ENCODE measurements at regions not wholly inside any gene's neighbourhood (a gene's known extent, or its start where the extent isn't known, plus 50 kb on each side); places are given as distances from the start of the nearest gene placed in this dataset.

- H3K4me1 ChIP-seq (ENCODE audit: insufficient read depth, low read length): no peaks in the 10 kb centered on the region
- H3K27ac ChIP-seq (ENCODE audit: low read depth, low read length): no peak overlapping the region
- 83% methylated on average over 5 of the region's 5 CpGs for WGBS
- no peaks in the 10 kb centered on the region for H3K27me3 ChIP-seq (ENCODE audit: insufficient read depth, low read length)
- H3K9ac ChIP-seq (ENCODE audit: low read depth, low read length): no peak overlapping the region
- H3K36me3 ChIP-seq (ENCODE audit: insufficient read depth, low read length): no peaks in the 10 kb centered on the region
- no peaks in the 10 kb centered on the region for H3K9me3 ChIP-seq (ENCODE audit: insufficient read depth, low read depth, low read length)
- no peak overlapping the region for H3K4me3 ChIP-seq (ENCODE audit: low read length)
Observed at GRCh38 chr10:6746782-6747181, 166.7 kb upstream of the PRKCQ start.

GRCh38 chr10:6743291-6743849 is 163.3 kb upstream of the PRKCQ start:
- H3K4me1 ChIP-seq (ENCODE audit: insufficient read depth, low read length): peaks cover 6% of the 10 kb centered on the region
- H3K27me3 ChIP-seq (ENCODE audit: insufficient read depth, low read length): no peaks in the 10 kb centered on the region
- H3K27ac ChIP-seq (ENCODE audit: low read depth, low read length): no peak overlapping the region
- no peak overlapping the region for H3K9ac ChIP-seq (ENCODE audit: low read depth, low read length)
- H3K4me3 ChIP-seq (ENCODE audit: low read length): no peak overlapping the region
- no peaks in the 10 kb centered on the region for H3K9me3 ChIP-seq (ENCODE audit: insufficient read depth, low read depth, low read length)
- WGBS: 79% methylated on average over 3 of the region's 4 CpGs
- H3K36me3 ChIP-seq (ENCODE audit: insufficient read depth, low read length): no peaks in the 10 kb centered on the region

DNA sequence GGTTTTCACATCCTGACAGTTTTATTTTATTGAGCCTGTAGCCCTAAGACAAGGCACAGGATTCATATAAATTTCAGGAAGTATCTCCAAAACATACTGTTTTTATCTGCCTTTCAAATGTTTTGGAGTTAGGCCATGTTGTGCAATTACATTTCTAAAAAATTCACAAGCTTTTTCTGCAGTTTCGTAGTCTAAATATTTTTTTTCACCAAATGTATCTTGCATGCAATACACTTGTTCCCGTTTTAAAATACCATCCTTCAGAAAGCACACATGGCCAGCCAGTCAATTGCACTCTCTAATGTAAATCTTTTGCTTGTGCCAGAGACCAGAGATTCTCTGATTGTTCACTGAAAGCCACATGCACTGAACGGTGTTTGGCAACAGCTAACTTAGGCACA is 161.5 kb upstream of the PRKCQ start:
- no peak overlapping the region for H3K4me3 ChIP-seq (ENCODE audit: low read length)
- WGBS: 91% methylated on average over 3 of the region's 3 CpGs
- H3K9me3 ChIP-seq (ENCODE audit: insufficient read depth, low read depth, low read length): no peaks in the 10 kb centered on the region
- H3K27ac ChIP-seq (ENCODE audit: low read depth, low read length): no peak overlapping the region
- H3K36me3 ChIP-seq (ENCODE audit: insufficient read depth, low read length): no peaks in the 10 kb centered on the region
- H3K9ac ChIP-seq (ENCODE audit: low read depth, low read length): no peak overlapping the region
- no peaks in the 10 kb centered on the region for H3K27me3 ChIP-seq (ENCODE audit: insufficient read depth, low read length)
- H3K4me1 ChIP-seq (ENCODE audit: insufficient read depth, low read length): peaks cover 23% of the 10 kb centered on the region

DNA sequence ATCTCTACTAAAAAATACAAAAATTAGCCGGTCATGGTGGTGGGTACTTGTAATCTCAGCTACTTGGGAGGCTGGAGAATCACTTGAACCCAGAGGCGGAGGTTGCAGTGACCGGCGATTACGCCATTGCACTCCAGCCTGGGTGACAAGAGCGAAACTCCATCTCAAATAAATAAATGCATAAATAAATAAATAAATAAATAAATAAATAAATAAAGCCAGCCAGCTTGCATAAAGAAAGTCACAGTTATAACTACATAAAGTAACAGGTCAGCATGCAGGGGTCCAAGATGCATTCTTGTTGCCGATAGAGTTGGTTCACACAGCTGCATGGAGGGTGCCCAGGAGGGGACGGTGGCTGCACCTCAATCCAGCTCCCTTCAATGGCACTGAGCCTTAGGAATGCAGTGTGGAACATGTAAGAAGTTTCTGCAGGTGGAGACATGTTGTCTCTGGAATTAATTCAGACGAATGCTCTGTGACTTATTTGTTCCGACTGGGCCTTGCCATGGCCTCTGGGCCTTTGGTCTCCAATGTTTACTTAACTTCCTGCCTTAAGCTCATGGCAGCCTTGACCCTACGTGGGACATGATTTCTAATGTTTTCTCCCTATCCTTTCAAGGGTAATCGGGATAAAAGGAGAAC is 159.6 kb upstream of the PRKCQ start:
- Histone ChIP-seq H3K4me3 (ENCODE audit: low read length) (no peak overlapping the region), H3K4me1 (ENCODE audit: insufficient read depth, low read length) (peaks cover 28% of the 10 kb centered on the region), H3K36me3 (ENCODE audit: insufficient read depth, low read length) (no peaks in the 10 kb centered on the region), H3K27me3 (ENCODE audit: insufficient read depth, low read length) (no peaks in the 10 kb centered on the region), H3K9me3 (ENCODE audit: insufficient read depth, low read depth, low read length) (no peaks in the 10 kb centered on the region), H3K27ac (ENCODE audit: low read depth, low read length) (no peak overlapping the region), H3K9ac (ENCODE audit: low read depth, low read length) (no peak overlapping the region)
- WGBS: 92% methylated on average over 10 of the region's 12 CpGs

DNA sequence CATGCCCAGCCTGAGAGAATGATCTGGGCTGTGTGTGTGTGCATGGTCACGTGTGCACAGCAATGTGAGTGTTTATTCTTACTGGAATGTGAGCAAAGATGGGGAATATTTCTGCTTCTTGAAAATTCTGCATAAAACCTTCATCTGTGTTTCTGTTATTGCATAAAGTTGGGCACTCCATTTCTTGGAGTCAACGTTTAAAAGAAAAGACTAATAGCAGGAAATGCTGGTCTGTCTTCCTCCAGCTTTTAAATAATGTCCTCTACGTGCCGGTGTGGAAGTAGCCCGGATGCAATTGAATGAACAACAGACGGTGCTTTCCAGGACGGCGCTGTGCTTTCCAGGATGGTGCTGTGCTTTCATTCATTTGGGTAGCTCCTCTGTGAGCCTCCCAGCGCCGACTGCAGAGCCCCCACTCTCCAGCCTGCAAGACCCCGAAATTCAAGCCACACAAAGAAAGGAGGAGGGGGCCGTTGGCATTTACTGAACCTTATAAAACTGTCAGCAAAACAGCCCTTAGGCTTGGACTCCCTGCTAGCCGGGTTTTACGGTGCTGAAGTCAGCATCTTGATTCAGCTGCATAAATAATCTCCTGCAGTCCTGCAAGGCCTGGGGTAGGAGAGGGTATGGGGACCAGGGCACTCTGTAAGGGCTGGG is 158.2 kb upstream of the PRKCQ start:
- WGBS: 32% methylated on average over 14 of the region's 14 CpGs
- Histone ChIP-seq H3K27me3 (ENCODE audit: insufficient read depth, low read length) (no peaks in the 10 kb centered on the region), H3K4me1 (ENCODE audit: insufficient read depth, low read length) (peaks cover 28% of the 10 kb centered on the region), H3K4me3 (ENCODE audit: low read length) (peak overlapping the region; percentile 30), H3K36me3 (ENCODE audit: insufficient read depth, low read length) (no peaks in the 10 kb centered on the region), H3K27ac (ENCODE audit: low read depth, low read length) (peak overlapping the region; percentile 67), H3K9ac (ENCODE audit: low read depth, low read length) (peak overlapping the region; percentile 39; the same call in 1 of the 2 replicates), H3K9me3 (ENCODE audit: insufficient read depth, low read depth, low read length) (no peaks in the 10 kb centered on the region)

GRCh38 chr10:6737758-6738111 is 157.7 kb upstream of the PRKCQ start:
- no peaks in the 10 kb centered on the region for H3K27me3 ChIP-seq (ENCODE audit: insufficient read depth, low read length)
- peak overlapping the region; percentile 30 for H3K4me3 ChIP-seq (ENCODE audit: low read length)
- peaks cover 28% of the 10 kb centered on the region for H3K4me1 ChIP-seq (ENCODE audit: insufficient read depth, low read length)
- H3K9me3 ChIP-seq (ENCODE audit: insufficient read depth, low read depth, low read length): no peaks in the 10 kb centered on the region
- WGBS: 79% methylated on average over 6 of the region's 6 CpGs
- H3K27ac ChIP-seq (ENCODE audit: low read depth, low read length): peak overlapping the region; percentile 67
- peak overlapping the region; percentile 39; the same call in 1 of the 2 replicates for H3K9ac ChIP-seq (ENCODE audit: low read depth, low read length)
- no peaks in the 10 kb centered on the region for H3K36me3 ChIP-seq (ENCODE audit: insufficient read depth, low read length)

- Histone ChIP-seq H3K36me3 (ENCODE audit: insufficient read depth, low read length) (no peaks in the 10 kb centered on the region), H3K27me3 (ENCODE audit: insufficient read depth, low read length) (no peaks in the 10 kb centered on the region), H3K4me1 (ENCODE audit: insufficient read depth, low read length) (peaks cover 28% of the 10 kb centered on the region), H3K9ac (ENCODE audit: low read depth, low read length) (0 out of 2 replicates have a peak overlapping the region, but pooled peaks have one; percentile 14), H3K9me3 (ENCODE audit: insufficient read depth, low read depth, low read length) (no peaks in the 10 kb centered on the region), H3K4me3 (ENCODE audit: low read length) (peak overlapping the region; percentile 30; the same call in 1 of the 2 replicates), H3K27ac (ENCODE audit: low read depth, low read length) (peak overlapping the region; percentile 67)
- WGBS: 50% methylated on average over 7 of the region's 9 CpGs
Observed at GRCh38 chr10:6737080-6737641, 157.1 kb upstream of the PRKCQ start.

DNA sequence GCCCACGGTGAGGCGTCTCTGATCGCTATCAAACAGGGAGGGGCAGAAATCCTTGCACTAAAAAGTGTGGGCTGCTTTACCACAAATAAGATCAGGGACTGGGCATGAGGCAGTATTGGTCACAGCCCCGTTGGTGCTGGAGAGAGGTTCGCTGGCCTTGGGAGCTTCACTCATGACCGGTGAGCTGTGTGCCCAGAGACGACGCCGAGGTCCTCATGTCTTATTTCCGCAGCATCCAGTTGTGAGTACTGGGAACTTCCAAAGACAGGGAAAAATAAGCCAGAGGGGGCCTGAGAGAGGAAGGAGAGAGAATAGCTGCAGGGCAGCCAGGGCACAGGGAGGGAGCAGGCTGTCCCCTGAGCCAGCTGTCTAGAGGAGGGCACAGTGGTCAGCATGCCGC is 154.2 kb upstream of the PRKCQ start:
- no peaks in the 10 kb centered on the region for H3K9me3 ChIP-seq (ENCODE audit: insufficient read depth, low read depth, low read length)
- 81% methylated on average over 11 of the region's 11 CpGs for WGBS
- H3K36me3 ChIP-seq (ENCODE audit: insufficient read depth, low read length): no peaks in the 10 kb centered on the region
- no peaks in the 10 kb centered on the region for H3K27me3 ChIP-seq (ENCODE audit: insufficient read depth, low read length)
- no peak overlapping the region for H3K4me3 ChIP-seq (ENCODE audit: low read length)
- H3K4me1 ChIP-seq (ENCODE audit: insufficient read depth, low read length): peaks cover 28% of the 10 kb centered on the region
- H3K27ac ChIP-seq (ENCODE audit: low read depth, low read length): no peak overlapping the region
- H3K9ac ChIP-seq (ENCODE audit: low read depth, low read length): no peak overlapping the region

DNA sequence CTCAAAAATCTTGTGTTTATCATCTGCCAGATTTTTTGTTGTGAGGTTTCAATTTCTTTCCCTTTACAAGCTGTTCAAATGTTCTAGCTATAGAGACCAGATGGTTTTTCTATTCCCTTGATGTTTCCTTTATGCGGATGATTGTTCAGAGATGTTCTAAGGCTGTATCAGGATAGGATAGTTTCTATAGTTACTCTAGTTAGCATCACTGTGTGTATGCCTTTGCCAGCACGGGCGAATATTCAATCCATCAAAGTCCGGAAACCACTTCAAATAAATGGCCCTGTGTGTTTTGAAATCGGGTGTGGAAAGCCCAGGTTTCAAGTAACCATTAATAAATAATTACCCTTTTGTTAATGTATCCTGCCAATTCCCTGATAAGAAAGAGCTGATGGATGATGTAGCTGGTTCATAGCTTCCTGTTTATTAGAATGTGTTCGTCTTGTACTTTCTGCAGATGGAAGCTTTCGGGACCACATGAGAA is 149.8 kb upstream of the PRKCQ start:
- Histone ChIP-seq H3K27me3 (ENCODE audit: insufficient read depth, low read length) (no peaks in the 10 kb centered on the region), H3K4me1 (ENCODE audit: insufficient read depth, low read length) (no peaks in the 10 kb centered on the region), H3K27ac (ENCODE audit: low read depth, low read length) (no peak overlapping the region), H3K36me3 (ENCODE audit: insufficient read depth, low read length) (no peaks in the 10 kb centered on the region), H3K9me3 (ENCODE audit: insufficient read depth, low read depth, low read length) (no peaks in the 10 kb centered on the region), H3K4me3 (ENCODE audit: low read length) (no peak overlapping the region), H3K9ac (ENCODE audit: low read depth, low read length) (no peak overlapping the region)
- WGBS: 82% methylated on average over 7 of the region's 7 CpGs

GRCh38 chr10:6729071-6729774 is 149.1 kb upstream of the PRKCQ start:
- no peaks in the 10 kb centered on the region for H3K4me1 ChIP-seq (ENCODE audit: insufficient read depth, low read length)
- H3K9ac ChIP-seq (ENCODE audit: low read depth, low read length): no peak overlapping the region
- H3K36me3 ChIP-seq (ENCODE audit: insufficient read depth, low read length): no peaks in the 10 kb centered on the region
- WGBS: 83% methylated on average over 6 of the region's 6 CpGs
- H3K9me3 ChIP-seq (ENCODE audit: insufficient read depth, low read depth, low read length): no peaks in the 10 kb centered on the region
- H3K4me3 ChIP-seq (ENCODE audit: low read length): no peak overlapping the region
- no peak overlapping the region for H3K27ac ChIP-seq (ENCODE audit: low read depth, low read length)
- H3K27me3 ChIP-seq (ENCODE audit: insufficient read depth, low read length): no peaks in the 10 kb centered on the region

- Histone ChIP-seq H3K4me1 (ENCODE audit: insufficient read depth, low read length) (peaks cover 15% of the 10 kb centered on the region), H3K4me3 (ENCODE audit: low read length) (no peak overlapping the region), H3K36me3 (ENCODE audit: insufficient read depth, low read length) (no peaks in the 10 kb centered on the region), H3K27me3 (ENCODE audit: insufficient read depth, low read length) (no peaks in the 10 kb centered on the region), H3K9me3 (ENCODE audit: insufficient read depth, low read depth, low read length) (no peaks in the 10 kb centered on the region), H3K9ac (ENCODE audit: low read depth, low read length) (no peak overlapping the region), H3K27ac (ENCODE audit: low read depth, low read length) (no peak overlapping the region)
- WGBS: 95% methylated on average over 3 of the region's 3 CpGs
Observed at GRCh38 chr10:6726924-6727323, 146.8 kb upstream of the PRKCQ start.

All from HUES64 (cell line).